ENCODE measurements at regions not wholly inside any gene's neighbourhood (a gene's known extent, or its start where the extent isn't known, plus 50 kb on each side); places are given as distances from the start of the nearest gene placed in this dataset.

- H3K36me3 ChIP-seq = no peaks in the 10 kb centered on the region
- H3K27me3 ChIP-seq = no peaks in the 10 kb centered on the region
- intact Hi-C loops (cut with DNase I) = loop anchor here in 1 of 3 donors (10.0 kb wide), 1 partner anchor 102 kb away; no protein-coding TSS in a partner anchor
- ATAC-seq (peak; percentile 83 to 92 (median 89)), DNase-seq (peak in 4 of 6 donors; percentile 62 to 85 (median 82)), FAIRE-seq (no peak)
- WGBS, 2 donors = 8% methylated on average over 9 of the region's 9 CpGs
- H3K9me3 ChIP-seq = no peaks in the 10 kb centered on the region
- H3K4me3 ChIP-seq = peak overlapping the region in 1 of 4 donors; percentile 6
- peaks cover 31 to 44% (median 32%) of the 10 kb centered on the region in 3 donors for H3K4me1 ChIP-seq
- TF ChIP-seq, protein P1, sequence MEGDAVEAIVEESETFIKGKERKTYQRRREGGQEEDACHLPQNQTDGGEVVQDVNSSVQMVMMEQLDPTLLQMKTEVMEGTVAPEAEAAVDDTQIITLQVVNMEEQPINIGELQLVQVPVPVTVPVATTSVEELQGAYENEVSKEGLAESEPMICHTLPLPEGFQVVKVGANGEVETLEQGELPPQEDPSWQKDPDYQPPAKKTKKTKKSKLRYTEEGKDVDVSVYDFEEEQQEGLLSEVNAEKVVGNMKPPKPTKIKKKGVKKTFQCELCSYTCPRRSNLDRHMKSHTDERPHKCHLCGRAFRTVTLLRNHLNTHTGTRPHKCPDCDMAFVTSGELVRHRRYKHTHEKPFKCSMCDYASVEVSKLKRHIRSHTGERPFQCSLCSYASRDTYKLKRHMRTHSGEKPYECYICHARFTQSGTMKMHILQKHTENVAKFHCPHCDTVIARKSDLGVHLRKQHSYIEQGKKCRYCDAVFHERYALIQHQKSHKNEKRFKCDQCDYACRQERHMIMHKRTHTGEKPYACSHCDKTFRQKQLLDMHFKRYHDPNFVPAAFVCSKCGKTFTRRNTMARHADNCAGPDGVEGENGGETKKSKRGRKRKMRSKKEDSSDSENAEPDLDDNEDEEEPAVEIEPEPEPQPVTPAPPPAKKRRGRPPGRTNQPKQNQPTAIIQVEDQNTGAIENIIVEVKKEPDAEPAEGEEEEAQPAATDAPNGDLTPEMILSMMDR (IDR thresholded peaks at IDR 0.05) = no peak
- peak overlapping the region; percentile 70 to 86 (median 76) for H3K27ac ChIP-seq
Observed at GRCh38 chr15:93382200-93382820, 293.3 kb upstream of the RGMA start.

GRCh38 chr15:93378558-93378957 lies 289.5 kb upstream of the RGMA start:
- whole genome bisulfite sequencing, 2 donors = 43 to 53% methylated on average over 8 of the region's 8 CpGs
- peaks cover 26 to 38% (median 31%) of the 10 kb centered on the region in 3 donors for H3K4me1 ChIP-seq
- H3K4me3 ChIP-seq = no peak overlapping the region
- TF ChIP-seq, protein P1 (IDR thresholded peaks at IDR 0.05) = no peak
- peak overlapping the region in 2 of 4 donors; percentile 30 to 47 for H3K27ac ChIP-seq
- no peaks in the 10 kb centered on the region for H3K9me3 ChIP-seq
- intact Hi-C loops (cut with DNase I) = no loop called here
- DNase-seq (peak in 5 of 6 donors; percentile 54 to 79 (median 68)), FAIRE-seq (no peak), ATAC-seq (peak; percentile 44 to 80 (median 66))
- no peaks in the 10 kb centered on the region for H3K36me3 ChIP-seq
- no peaks in the 10 kb centered on the region for H3K27me3 ChIP-seq

GRCh38 chr15:93372865-93373223 lies 283.8 kb upstream of the RGMA start:
- Histone ChIP-seq H3K4me1 (peaks cover 0 to 4% (median 0%) of the 10 kb centered on the region in 3 donors), H3K27me3 (no peaks in the 10 kb centered on the region), H3K27ac (no peak overlapping the region), H3K36me3 (no peaks in the 10 kb centered on the region), H3K9me3 (no peaks in the 10 kb centered on the region), H3K4me3 (no peak overlapping the region)
- DNase-seq = no peak
- TF ChIP-seq, protein P1 (IDR thresholded peaks at IDR 0.05) = no peak
- FAIRE-seq = no peak
- ATAC-seq = no peak
- intact Hi-C loops (cut with DNase I) = no loop called here
- WGBS, 2 donors = 91 to 92% methylated on average over 9 of the region's 9 CpGs

DNA sequence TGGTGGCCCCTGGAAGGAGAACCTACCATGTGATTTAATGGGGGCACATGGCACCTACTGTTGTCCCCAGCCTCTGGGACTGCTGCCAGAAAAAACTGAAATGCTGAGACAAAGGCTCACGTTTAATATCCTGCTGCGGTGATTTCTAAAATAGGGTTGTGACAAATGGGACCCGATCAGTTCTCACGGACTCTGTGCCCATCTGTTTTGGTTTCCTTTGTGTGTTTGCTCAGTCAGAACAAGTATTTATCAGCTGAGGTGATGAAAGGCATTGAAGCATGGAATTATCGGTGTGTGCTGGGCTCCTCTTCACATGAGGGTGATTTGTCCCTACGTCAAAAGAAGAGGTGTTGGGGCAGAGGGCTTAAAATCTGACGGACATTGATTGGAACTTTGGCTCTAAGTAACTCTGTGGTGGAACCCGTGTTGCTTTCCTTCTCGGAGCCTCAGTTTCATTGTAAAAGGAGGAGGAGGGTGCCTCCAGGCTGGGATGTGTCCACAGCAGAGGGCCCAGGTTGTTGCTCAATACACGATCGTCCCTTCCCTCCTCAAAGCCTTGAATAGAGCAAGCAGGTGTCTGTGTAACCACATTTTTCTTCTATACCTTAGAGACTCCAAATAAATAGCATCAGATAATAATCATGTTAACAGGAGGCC lies 283.3 kb upstream of the RGMA start:
- Histone ChIP-seq H3K4me3 (no peak overlapping the region), H3K27me3 (no peaks in the 10 kb centered on the region), H3K27ac (no peak overlapping the region), H3K9me3 (no peaks in the 10 kb centered on the region), H3K4me1 (peaks cover 0 to 4% (median 0%) of the 10 kb centered on the region in 3 donors), H3K36me3 (no peaks in the 10 kb centered on the region)
- FAIRE-seq = no peak
- 37 to 38% methylated on average over 11 of the region's 11 CpGs for WGBS, 2 donors
- TF ChIP-seq, protein P1 (IDR thresholded peaks at IDR 0.05) = no peak
- peak; percentile 31 to 75 (median 57) for ATAC-seq
- intact Hi-C loops (cut with DNase I) = no loop called here
- no peak for DNase-seq
